Stimulated activated naive CD4-positive, alpha-beta T cell (primary cell): ENCODE measurements at regions not wholly inside any gene's neighbourhood (a gene's known extent, or its start where the extent isn't known, plus 50 kb on each side); places are given as distances from the start of the nearest gene placed in this dataset.
"Not testable (repeated sequence)": the region's sequence is repeated elsewhere in the genome, so short reads cannot be mapped to it uniquely, and the experiment has no call there.

Experiments used
- DNase-seq, 6 experiments: peaks; one replicate each; lab custom pipeline; 2025; lab: John Stamatoyannopoulos, UW

- DNase-seq: no peak
These were observed 162.3 kb downstream of the BMP7 start for GRCh38 chr20:57104113-57104512.

GRCh38 chr20:57104651-57105204 lies 161.7 kb downstream of the BMP7 start:
- DNase-seq: no peak

- DNase-seq: no peak
These were observed 160.3 kb downstream of the BMP7 start for GRCh38 chr20:57106030-57106682.

GRCh38 chr20:57106692-57107091 lies 159.7 kb downstream of the BMP7 start:
- no peak for DNase-seq

- no peak for DNase-seq
These were observed 159.2 kb downstream of the BMP7 start for GRCh38 chr20:57107208-57107607.

GRCh38 chr20:57108218-57108617 lies 158.2 kb downstream of the BMP7 start:
- DNase-seq: no peak

GRCh38 chr20:57108742-57109570 lies 157.5 kb downstream of the BMP7 start:
- DNase-seq: no peak

GRCh38 chr20:57109571-57109953 lies 156.9 kb downstream of the BMP7 start:
- no peak for DNase-seq

GRCh38 chr20:57110121-57111027 lies 156.1 kb downstream of the BMP7 start:
- not testable (repeated sequence) for DNase-seq

- no peak for DNase-seq
These were observed 155.4 kb downstream of the BMP7 start for GRCh38 chr20:57111028-57111373.

- no peak for DNase-seq
These were observed 154.0 kb downstream of the BMP7 start for GRCh38 chr20:57112448-57112847.

- no peak for DNase-seq
These were observed 152.0 kb downstream of the BMP7 start for GRCh38 chr20:57114290-57115005.

- no peak for DNase-seq
These were observed 149.1 kb downstream of the BMP7 start for GRCh38 chr20:57117296-57117695.

GRCh38 chr20:57118107-57118769 lies 148.2 kb downstream of the BMP7 start:
- no peak for DNase-seq
